ENCODE measurements at regions not wholly inside any gene's neighbourhood (a gene's known extent, or its start where the extent isn't known, plus 50 kb on each side); places are given as distances from the start of the nearest gene placed in this dataset.
"Not testable (repeated sequence)": the region's sequence is repeated elsewhere in the genome, so short reads cannot be mapped to it uniquely, and the experiment has no call there.

GRCh38 chrX:114087543-114087942 is 496.3 kb upstream of the HTR2C start:
- DNase-seq (ENCODE audit: low spot score): no peak

- DNase-seq (ENCODE audit: low spot score): no peak
Observed at GRCh38 chrX:114077773-114078172, 506.1 kb upstream of the HTR2C start.

DNA sequence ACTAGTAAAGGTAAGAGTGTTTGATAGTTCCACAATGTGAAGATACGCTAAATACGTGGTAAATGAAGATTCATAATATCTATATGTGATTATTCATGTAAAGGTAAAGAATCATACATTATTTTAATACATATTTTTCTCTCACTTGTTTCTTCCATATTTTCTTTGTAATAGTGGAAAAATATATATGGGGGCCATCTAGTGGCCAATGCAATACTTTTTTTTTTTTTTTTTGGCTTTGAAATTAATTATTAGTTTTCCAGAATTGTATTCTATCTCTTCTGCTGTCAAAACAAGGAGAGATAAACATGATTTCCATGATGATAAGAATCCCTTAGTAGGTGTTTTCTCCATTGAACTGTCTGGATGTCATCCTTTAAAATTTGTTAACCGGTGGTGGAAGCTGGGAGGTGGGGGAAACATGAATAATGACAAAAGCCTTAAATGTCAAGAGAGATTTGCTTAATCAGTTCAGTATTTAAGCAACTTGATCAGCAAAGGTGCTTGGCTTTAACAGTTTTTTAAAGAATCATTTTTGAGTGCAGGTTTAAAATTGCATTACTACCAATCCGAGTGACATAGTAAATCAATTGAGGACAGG is 508.7 kb upstream of the HTR2C start:
- DNase-seq (ENCODE audit: low spot score): no peak

DNA sequence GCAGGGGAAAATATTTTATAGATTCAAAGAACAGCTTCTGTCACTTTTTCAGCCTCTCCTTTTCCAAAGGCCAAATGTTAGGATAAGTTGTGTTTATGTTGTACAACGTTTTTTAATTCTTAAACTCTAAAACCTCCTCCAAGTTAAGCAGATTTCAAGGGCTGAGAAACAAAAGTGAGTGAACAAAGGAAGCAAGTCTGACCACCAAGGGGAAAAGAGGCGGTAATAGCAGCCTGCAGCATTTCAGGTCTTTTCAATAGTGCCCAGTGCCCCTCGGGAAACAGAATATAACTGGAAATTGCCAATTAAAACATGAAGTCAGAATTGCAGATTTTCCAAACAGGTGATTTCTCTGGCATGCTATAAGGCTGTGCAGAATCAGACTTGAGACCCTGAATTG is 510.0 kb upstream of the HTR2C start:
- DNase-seq (ENCODE audit: low spot score): no peak

GRCh38 chrX:114071412-114071811 is 512.5 kb upstream of the HTR2C start:
- no peak for DNase-seq (ENCODE audit: low spot score)

DNA sequence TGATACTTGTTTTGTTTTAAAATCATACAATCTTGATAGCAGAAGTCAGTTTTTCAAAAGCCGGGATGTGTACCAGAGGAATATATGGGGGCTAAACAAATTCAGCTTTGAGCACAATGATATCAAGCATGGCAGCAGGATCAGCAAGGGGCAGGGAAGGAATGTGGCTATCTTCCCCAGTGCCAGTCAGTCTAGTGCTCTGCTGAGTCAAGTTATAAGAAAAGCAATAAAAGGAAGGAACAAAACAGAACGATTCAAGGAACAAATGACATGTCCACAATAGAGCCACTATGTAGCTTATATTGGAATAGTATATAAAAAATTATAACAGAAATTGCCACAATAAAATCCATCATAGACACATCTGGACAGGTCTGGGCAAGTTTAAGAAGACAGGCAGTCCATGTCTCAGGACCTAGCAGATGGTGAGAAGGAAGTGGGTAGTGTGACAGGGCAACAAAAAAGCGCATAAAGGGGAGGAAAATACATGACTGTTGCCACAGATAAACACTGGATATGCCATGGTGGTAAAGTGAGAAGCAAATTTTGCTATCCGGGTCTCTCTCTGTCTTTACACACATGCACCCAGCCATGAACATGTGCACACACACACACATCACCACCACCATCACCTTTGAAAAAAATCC is 518.2 kb upstream of the HTR2C start:
- DNase-seq (ENCODE audit: low spot score): no peak

- DNase-seq (ENCODE audit: low spot score): no peak
Observed at GRCh38 chrX:114061226-114061625, 522.7 kb upstream of the HTR2C start.

DNA sequence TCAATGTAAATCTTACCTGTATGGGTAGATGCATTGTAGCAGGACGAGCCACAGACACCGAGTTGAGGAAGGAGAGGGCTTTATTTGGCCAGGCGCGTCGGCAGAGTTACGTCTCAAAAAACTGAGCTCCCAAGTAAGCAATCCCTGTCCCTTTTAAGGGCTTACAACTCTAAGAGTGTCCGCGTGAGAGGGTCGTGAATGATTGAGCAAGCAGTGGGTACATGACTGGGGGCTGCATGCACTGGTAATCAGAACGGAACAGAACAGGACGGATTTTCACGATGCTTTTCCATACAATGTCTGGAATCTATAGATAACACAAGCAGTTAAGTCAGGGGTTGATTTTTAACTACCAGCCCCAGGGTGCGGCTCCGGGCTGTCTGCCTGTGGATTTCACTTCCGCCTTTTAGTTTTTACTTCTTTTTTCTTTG is 524.9 kb upstream of the HTR2C start:
- no peak for DNase-seq (ENCODE audit: low spot score)

DNA sequence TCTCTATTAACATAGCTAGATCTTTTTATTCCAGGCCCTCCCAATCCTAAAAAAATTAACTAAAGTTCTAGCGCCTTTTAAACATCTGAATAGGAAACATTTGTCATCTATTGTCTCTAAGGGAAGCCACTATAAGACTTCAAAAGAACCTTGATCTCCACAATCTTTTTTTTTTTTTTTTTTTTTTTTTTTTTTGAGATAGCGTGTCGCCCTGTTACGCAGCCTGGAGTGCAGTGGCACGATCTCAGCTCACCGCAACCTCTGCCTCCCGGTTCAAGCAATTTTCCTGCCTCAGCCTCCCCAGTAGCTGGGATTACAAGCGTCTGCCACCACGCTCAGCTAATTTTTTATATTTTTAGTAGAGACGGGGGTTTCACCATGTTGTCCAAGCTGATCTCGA is 526.5 kb upstream of the HTR2C start:
- not testable (repeated sequence) for DNase-seq (ENCODE audit: low spot score)

GRCh38 chrX:114051667-114052315 is 532.1 kb upstream of the HTR2C start:
- DNase-seq (ENCODE audit: low spot score): no peak

GRCh38 chrX:114050075-114050796 is 533.6 kb upstream of the HTR2C start:
- no peak for DNase-seq (ENCODE audit: low spot score)

GRCh38 chrX:114049063-114049462 is 534.8 kb upstream of the HTR2C start:
- DNase-seq (ENCODE audit: low spot score): no peak

DNA sequence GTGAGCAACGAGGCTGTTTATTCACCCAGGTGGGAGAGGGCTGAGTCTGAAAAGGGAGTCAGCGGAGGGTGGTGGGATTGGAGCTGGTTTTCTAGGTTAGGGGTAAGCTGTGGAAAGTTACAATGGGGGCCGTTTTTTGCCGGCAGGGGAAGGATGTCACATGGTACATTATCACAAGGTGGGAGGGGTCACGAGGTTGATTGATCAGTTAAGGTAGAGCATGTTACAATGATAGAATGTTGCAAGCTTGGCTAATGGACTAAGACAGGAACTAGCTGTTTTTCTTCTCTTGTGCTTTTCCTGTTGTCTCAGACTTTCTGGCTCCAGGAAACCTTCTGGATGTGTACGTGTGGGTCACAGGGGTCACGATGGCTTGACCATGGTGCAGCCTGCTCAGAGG is 536.3 kb upstream of the HTR2C start:
- no peak for DNase-seq (ENCODE audit: low spot score)

- no peak for DNase-seq (ENCODE audit: low spot score)
Observed at GRCh38 chrX:114046695-114047279, 537.1 kb upstream of the HTR2C start.

DNA sequence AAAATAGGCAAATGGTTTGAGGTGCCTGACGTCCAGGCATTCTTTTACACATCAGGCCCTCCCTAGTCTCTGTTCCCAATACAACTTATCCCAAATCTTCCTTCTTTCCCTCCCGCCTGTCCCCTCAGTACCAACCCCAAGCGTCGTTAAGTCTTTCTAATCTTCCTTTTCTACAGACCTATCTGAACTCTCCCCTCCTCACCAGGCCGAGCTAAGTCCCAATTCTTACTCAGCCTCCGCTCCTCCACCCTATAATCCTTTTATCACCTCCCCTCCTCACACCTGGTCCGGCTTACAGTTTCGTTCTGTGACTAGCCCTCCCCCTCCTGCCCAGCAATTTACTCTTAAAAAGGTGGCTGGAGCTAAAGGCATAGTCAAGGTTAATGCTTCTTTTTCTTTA is 542.4 kb upstream of the HTR2C start:
- DNase-seq (ENCODE audit: low spot score): not testable (repeated sequence)

- DNase-seq (ENCODE audit: low spot score): not testable (repeated sequence)
Observed at GRCh38 chrX:114040661-114041269, 543.1 kb upstream of the HTR2C start.

DNA sequence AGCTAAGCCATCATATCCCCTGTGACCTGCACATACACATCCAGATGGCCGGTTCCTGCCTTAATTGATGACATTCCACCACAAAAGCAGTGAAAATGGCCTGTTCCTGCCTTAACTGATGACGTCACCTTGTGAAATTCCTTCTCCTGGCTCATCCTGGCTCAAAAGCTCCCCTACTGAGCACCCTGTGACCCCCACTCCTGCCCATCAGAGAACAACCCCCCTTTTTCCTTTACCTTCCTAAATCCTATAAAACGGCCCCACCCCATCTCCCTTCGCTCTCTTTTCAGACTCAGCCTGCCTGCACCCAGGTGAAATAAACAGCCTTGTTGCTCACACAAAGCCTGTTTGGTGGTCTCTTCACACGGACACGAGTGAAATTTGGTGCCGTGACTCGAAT is 543.8 kb upstream of the HTR2C start:
- DNase-seq (ENCODE audit: low spot score): not testable (repeated sequence)

- no peak for DNase-seq (ENCODE audit: low spot score)
Observed at GRCh38 chrX:114038358-114038757, 545.5 kb upstream of the HTR2C start.

- DNase-seq (ENCODE audit: low spot score): no peak
Observed at GRCh38 chrX:114037515-114037914, 546.4 kb upstream of the HTR2C start.

DNA sequence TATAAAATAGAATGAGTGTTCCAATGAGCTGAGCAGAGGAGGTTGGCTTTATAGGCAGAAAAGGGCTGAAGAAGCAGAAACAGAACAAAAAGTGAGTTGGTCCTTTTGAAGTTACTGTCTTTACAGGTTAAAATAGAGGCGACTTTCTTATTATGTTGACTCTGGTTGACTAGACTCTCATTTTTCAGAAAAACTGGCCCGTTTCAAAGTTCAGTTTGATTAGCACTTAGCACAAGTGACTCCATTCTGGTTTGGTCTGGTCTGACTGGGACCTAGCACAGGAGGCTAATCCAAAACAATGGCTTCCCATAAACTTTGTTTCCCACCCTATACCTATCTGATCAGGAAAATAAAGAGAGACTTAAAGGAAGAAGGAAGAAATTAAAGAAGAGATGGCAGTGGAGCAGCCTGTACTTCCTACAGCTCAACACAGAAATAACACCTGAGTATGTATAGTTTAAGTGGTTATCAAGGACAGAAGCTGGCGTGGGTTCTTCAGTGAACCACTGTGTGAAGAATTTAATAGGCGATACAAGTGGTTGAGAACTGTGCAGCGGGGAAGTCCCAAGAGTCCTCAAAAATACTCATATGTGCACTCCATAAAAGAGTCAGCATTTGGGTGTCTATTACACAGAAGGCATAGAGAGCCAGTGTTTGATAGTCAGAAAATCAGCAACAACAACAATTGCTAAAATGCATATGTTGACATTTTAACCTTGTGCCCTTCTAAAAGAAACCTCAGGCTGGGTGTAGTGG is 554.8 kb upstream of the HTR2C start:
- no peak for DNase-seq (ENCODE audit: low spot score)

- no peak for DNase-seq (ENCODE audit: low spot score)
Observed at GRCh38 chrX:114017086-114017485, 566.8 kb upstream of the HTR2C start.

Data from HuH-7.5 (cell line).